HG03175 (cell line): ENCODE measurements at regions not wholly inside any gene's neighbourhood (a gene's known extent, or its start where the extent isn't known, plus 50 kb on each side); places are given as distances from the start of the nearest gene placed in this dataset.

Experiments used
- ATAC-seq: cut with Tn5 transposase; IDR thresholded peaks from one replicate; pipeline ENCODE4 v1.9.1; 2021; ENCODE audit warnings: mild to moderate bottlenecking, moderate library complexity; ENCODE audit not compliant: unreplicated experiment

- no peak for ATAC-seq
Measured at GRCh38 chr6:105514306-105514705, 111.4 kb upstream of the PREP start.

- no peak for ATAC-seq
Measured at GRCh38 chr6:105511639-105512038, 108.8 kb upstream of the PREP start.

- ATAC-seq = no peak
Measured at GRCh38 chr6:105510746-105511145, 107.9 kb upstream of the PREP start.

GRCh38 chr6:105509506-105510331 lies 106.8 kb upstream of the PREP start:
- no peak for ATAC-seq

GRCh38 chr6:105507811-105508210 lies 104.9 kb upstream of the PREP start:
- no peak for ATAC-seq

GRCh38 chr6:105504706-105505105 lies 101.8 kb upstream of the PREP start:
- ATAC-seq = no peak

GRCh38 chr6:105503641-105504040 lies 100.8 kb upstream of the PREP start:
- no peak for ATAC-seq

- ATAC-seq = no peak
Measured at GRCh38 chr6:105501826-105502344, 99.0 kb upstream of the PREP start.

- ATAC-seq = no peak
Measured at GRCh38 chr6:105501246-105501645, 98.4 kb upstream of the PREP start.

- ATAC-seq = no peak
Measured at GRCh38 chr6:105500693-105501092, 97.8 kb upstream of the PREP start.

- no peak for ATAC-seq
Measured at GRCh38 chr6:105499931-105500330, 97.0 kb upstream of the PREP start.

GRCh38 chr6:105499136-105499870 lies 96.4 kb upstream of the PREP start:
- ATAC-seq = no peak

GRCh38 chr6:105497549-105497948 lies 94.7 kb upstream of the PREP start:
- ATAC-seq = no peak

GRCh38 chr6:105495515-105495914 lies 92.6 kb upstream of the PREP start:
- ATAC-seq = no peak

- ATAC-seq = no peak
Measured at GRCh38 chr6:105494688-105495087, 91.8 kb upstream of the PREP start.

GRCh38 chr6:105493736-105494135 lies 90.9 kb upstream of the PREP start:
- ATAC-seq = peak; percentile 13

GRCh38 chr6:105492706-105493673 lies 90.1 kb upstream of the PREP start:
- peak; percentile 87 for ATAC-seq

GRCh38 chr6:105489216-105489530 lies 86.3 kb upstream of the PREP start:
- ATAC-seq = no peak

- no peak for ATAC-seq
Measured at GRCh38 chr6:105488516-105489215, 85.8 kb upstream of the PREP start.

GRCh38 chr6:105487040-105487790 lies 84.3 kb upstream of the PREP start:
- ATAC-seq = no peak
